Muscle of leg (tissue), 3 donors: ENCODE measurements at regions not wholly inside any gene's neighbourhood (a gene's known extent, or its start where the extent isn't known, plus 50 kb on each side); places are given as distances from the start of the nearest gene placed in this dataset.

ENCODE experiments used
- DNase-seq: peaks from one replicate; pipeline ENCODE4 v3.0.0; 2013
- H3K27ac ChIP-seq: one replicate; pipeline ENCODE4 v1.5.1; 2013; ENCODE audit warnings: mild to moderate bottlenecking, low read length, control low read depth
- H3K27me3 ChIP-seq: one replicate; pipeline ENCODE4 v1.6.1; 2013; ENCODE audit warnings: low read length; ENCODE audit not compliant: control insufficient read depth, insufficient read depth
- H3K36me3 ChIP-seq: one replicate; pipeline ENCODE4 v1.6.1; 2013; ENCODE audit warnings: low read length; ENCODE audit not compliant: control insufficient read depth, insufficient read depth
- H3K4me1 ChIP-seq: one replicate; pipeline ENCODE4 v1.6.1; 2013; ENCODE audit warnings: low read length; ENCODE audit not compliant: control insufficient read depth, insufficient read depth
- H3K4me3 ChIP-seq: one replicate; pipeline ENCODE4 v1.5.1; 2013; ENCODE audit warnings: low read length, control low read depth
- H3K9me3 ChIP-seq: replicated peaks from 2 replicates; pipeline ENCODE4 v1.6.1; 2013; ENCODE audit warnings: low read depth, low read length; ENCODE audit not compliant: control insufficient read depth
- WGBS: methylation state at CpG from one replicate; pipeline ENCODE4 v1.1.5; 2013; ENCODE audit warnings: missing lambda C conversion rate; ENCODE audit not compliant: insufficient coverage; 5-methylcytosine and 5-hydroxymethylcytosine counted together

- H3K4me3 ChIP-seq = no peak overlapping the region
- no peaks in the 10 kb centered on the region for H3K9me3 ChIP-seq
- H3K4me1 ChIP-seq = no peaks in the 10 kb centered on the region
- no peak overlapping the region for H3K27ac ChIP-seq
- no CpG with 5 or more reads among the region's 2 CpGs for WGBS
- peaks cover 11% of the 10 kb centered on the region for H3K27me3 ChIP-seq
- H3K36me3 ChIP-seq = no peaks in the 10 kb centered on the region
- DNase-seq = no peak
Observed at GRCh38 chrX:45755703-45756102, 555.0 kb upstream of the DIPK2B start.

- no peaks in the 10 kb centered on the region for H3K4me1 ChIP-seq
- H3K27me3 ChIP-seq = peaks cover 7% of the 10 kb centered on the region
- no CpG with 5 or more reads among the region's 3 CpGs for WGBS
- no peak overlapping the region for H3K27ac ChIP-seq
- no peak for DNase-seq
- H3K36me3 ChIP-seq = no peaks in the 10 kb centered on the region
- H3K4me3 ChIP-seq = no peak overlapping the region
- H3K9me3 ChIP-seq = no peaks in the 10 kb centered on the region
Observed at GRCh38 chrX:45751156-45751555, 550.5 kb upstream of the DIPK2B start.

GRCh38 chrX:45750639-45751038, 550.0 kb upstream of the DIPK2B start:
- Histone ChIP-seq H3K27ac (no peak overlapping the region), H3K27me3 (peaks cover 7% of the 10 kb centered on the region), H3K4me3 (no peak overlapping the region), H3K9me3 (no peaks in the 10 kb centered on the region), H3K36me3 (no peaks in the 10 kb centered on the region), H3K4me1 (no peaks in the 10 kb centered on the region)
- DNase-seq = no peak
- 85% methylated on average over 4 of the region's 5 CpGs for WGBS

- no peak overlapping the region for H3K4me3 ChIP-seq
- H3K27ac ChIP-seq = no peak overlapping the region
- no peaks in the 10 kb centered on the region for H3K4me1 ChIP-seq
- no peaks in the 10 kb centered on the region for H3K36me3 ChIP-seq
- H3K27me3 ChIP-seq = peaks cover 7% of the 10 kb centered on the region
- H3K9me3 ChIP-seq = no peaks in the 10 kb centered on the region
- DNase-seq = peak; percentile 27
- WGBS = no CpG with 5 or more reads among the region's 4 CpGs
Observed at GRCh38 chrX:45749375-45749774, 548.7 kb upstream of the DIPK2B start.

GRCh38 chrX:45748369-45748774, 547.7 kb upstream of the DIPK2B start:
- DNase-seq = no peak
- H3K27me3 ChIP-seq = peaks cover 4% of the 10 kb centered on the region
- no peak overlapping the region for H3K4me3 ChIP-seq
- no peak overlapping the region for H3K27ac ChIP-seq
- no CpG with 5 or more reads among the region's 1 CpG for WGBS
- no peaks in the 10 kb centered on the region for H3K9me3 ChIP-seq
- no peaks in the 10 kb centered on the region for H3K4me1 ChIP-seq
- H3K36me3 ChIP-seq = no peaks in the 10 kb centered on the region

GRCh38 chrX:45747905-45748304, 547.2 kb upstream of the DIPK2B start:
- WGBS = 88% methylated on average over 2 of the region's 4 CpGs
- H3K4me3 ChIP-seq = no peak overlapping the region
- H3K27ac ChIP-seq = no peak overlapping the region
- no peaks in the 10 kb centered on the region for H3K9me3 ChIP-seq
- H3K36me3 ChIP-seq = no peaks in the 10 kb centered on the region
- no peaks in the 10 kb centered on the region for H3K4me1 ChIP-seq
- no peak for DNase-seq
- peaks cover 8% of the 10 kb centered on the region for H3K27me3 ChIP-seq

GRCh38 chrX:45745479-45745878, 544.8 kb upstream of the DIPK2B start:
- peaks cover 5% of the 10 kb centered on the region for H3K27me3 ChIP-seq
- no peak for DNase-seq
- no peaks in the 10 kb centered on the region for H3K9me3 ChIP-seq
- H3K4me3 ChIP-seq = no peak overlapping the region
- H3K4me1 ChIP-seq = no peaks in the 10 kb centered on the region
- H3K27ac ChIP-seq = no peak overlapping the region
- H3K36me3 ChIP-seq = no peaks in the 10 kb centered on the region

- Histone ChIP-seq H3K4me3 (no peak overlapping the region), H3K4me1 (no peaks in the 10 kb centered on the region), H3K36me3 (no peaks in the 10 kb centered on the region), H3K9me3 (no peaks in the 10 kb centered on the region), H3K27ac (no peak overlapping the region), H3K27me3 (peaks cover 5% of the 10 kb centered on the region)
- DNase-seq = no peak
- 80% methylated on average over 1 of the region's 6 CpGs for WGBS
Observed at GRCh38 chrX:45743906-45744625, 543.4 kb upstream of the DIPK2B start.

GRCh38 chrX:45743081-45743533, 542.4 kb upstream of the DIPK2B start:
- Histone ChIP-seq H3K4me1 (no peaks in the 10 kb centered on the region), H3K36me3 (no peaks in the 10 kb centered on the region), H3K9me3 (no peaks in the 10 kb centered on the region), H3K27me3 (peaks cover 5% of the 10 kb centered on the region), H3K27ac (no peak overlapping the region), H3K4me3 (no peak overlapping the region)
- DNase-seq = no peak
- WGBS = 89% methylated on average over 3 of the region's 5 CpGs

GRCh38 chrX:45740291-45740690, 539.6 kb upstream of the DIPK2B start:
- Histone ChIP-seq H3K4me3 (no peak overlapping the region), H3K27ac (no peak overlapping the region), H3K36me3 (no peaks in the 10 kb centered on the region), H3K9me3 (no peaks in the 10 kb centered on the region), H3K4me1 (no peaks in the 10 kb centered on the region), H3K27me3 (peaks cover 5% of the 10 kb centered on the region)
- no peak for DNase-seq
- WGBS = no CpG with 5 or more reads among the region's 3 CpGs

- WGBS = no CpG with 5 or more reads among the region's 1 CpG
- DNase-seq = no peak
- Histone ChIP-seq H3K27ac (no peak overlapping the region), H3K36me3 (no peaks in the 10 kb centered on the region), H3K4me1 (no peaks in the 10 kb centered on the region), H3K9me3 (no peaks in the 10 kb centered on the region), H3K27me3 (peaks cover 2% of the 10 kb centered on the region), H3K4me3 (no peak overlapping the region)
Observed at GRCh38 chrX:45735571-45735970, 534.9 kb upstream of the DIPK2B start.
